Sigmoid colon (tissue), 4 donors: ENCODE measurements at regions not wholly inside any gene's neighbourhood (a gene's known extent, or its start where the extent isn't known, plus 50 kb on each side); places are given as distances from the start of the nearest gene placed in this dataset.

ENCODE experiments used
- CTCF ChIP-seq, 4 experiments: fragments of 450-650 bp in 3 of 4; fragments of 200-600 bp in 1 of 4; IDR thresholded peaks; one replicate each; pipeline ENCODE4 v1.5.1; 2016 to 2019; ENCODE audit warnings: antibody characterized with exemption in 4 of 4, mild to moderate bottlenecking in 3 of 4, moderate library complexity in 2 of 4
- EP300 ChIP-seq, 4 donors: sonication (generic); formaldehyde crosslinking; IDR thresholded peaks; one replicate each; pipeline ENCODE4 v1.6.1; 2017; ENCODE audit warnings: antibody characterized with exemption in 4 of 4
- POLR2A ChIP-seq, 2 donors: fragments of 450-650 bp; IDR thresholded peaks; one replicate each; pipeline ENCODE4 v1.6.1; 2016; ENCODE audit warnings: antibody characterized with exemption in 2 of 2, mild to moderate bottlenecking in 2 of 2, moderate library complexity in 2 of 2
- POLR2AphosphoS5 ChIP-seq, 4 donors: sonication (generic); formaldehyde crosslinking; IDR thresholded peaks; one replicate each; pipeline ENCODE4 v1.6.1; 2017; ENCODE audit warnings: antibody characterized with exemption in 4 of 4

GRCh38 chr4:62263454-62263853, 1063.3 kb downstream of the ADGRL3 start:
- TF ChIP-seq POLR2A (IDR thresholded peaks at IDR 0.05) = no peak
- TF ChIP-seq CTCF (IDR thresholded peaks at IDR 0.05) = no peak
- TF ChIP-seq EP300 (IDR thresholded peaks at IDR 0.05) = no peak
- TF ChIP-seq POLR2AphosphoS5 (IDR thresholded peaks at IDR 0.05) = no peak
